Trophoblast cell (in vitro differentiated cells and primary cell): ENCODE measurements at regions not wholly inside any gene's neighbourhood (a gene's known extent, or its start where the extent isn't known, plus 50 kb on each side); places are given as distances from the start of the nearest gene placed in this dataset.

Source experiments
- DNase-seq, 2 donors: peaks; one replicate each; pipeline ENCODE4 v3.0.0-alpha.2; 2016
- H2AFZ ChIP-seq: 2 replicates; pipeline ENCODE4 v1.6.1; 2013; ENCODE audit warnings: low read length, moderate library complexity, mild to moderate bottlenecking; ENCODE audit not compliant: insufficient read depth, poor library complexity
- H2AK5ac ChIP-seq: 2 replicates; pipeline ENCODE4 v1.6.1; 2013; ENCODE audit warnings: mild to moderate bottlenecking, low read length
- H2BK120ac ChIP-seq: 2 replicates; pipeline ENCODE4 v1.6.1; 2013; ENCODE audit warnings: low read length, mild to moderate bottlenecking, moderate library complexity; ENCODE audit not compliant: insufficient read depth, poor library complexity
- H2BK12ac ChIP-seq: 2 replicates; pipeline ENCODE4 v1.6.1; 2013; ENCODE audit warnings: mild to moderate bottlenecking, low read length, moderate library complexity
- H2BK5ac ChIP-seq: 2 replicates; pipeline ENCODE4 v1.6.1; 2013; ENCODE audit warnings: low read length, low read depth, moderate library complexity, mild to moderate bottlenecking; ENCODE audit not compliant: poor library complexity
- H3K14ac ChIP-seq: 2 replicates; pipeline ENCODE4 v1.6.1; 2013; ENCODE audit warnings: mild to moderate bottlenecking, low read length
- H3K18ac ChIP-seq: 2 replicates; pipeline ENCODE4 v1.6.1; 2013; ENCODE audit warnings: mild to moderate bottlenecking, low read length
- H3K23ac ChIP-seq: 2 replicates; pipeline ENCODE4 v1.6.1; 2013; ENCODE audit warnings: low read length
- H3K27ac ChIP-seq: 2 replicates; pipeline ENCODE4 v1.5.1; 2013; ENCODE audit warnings: low read depth, mild to moderate bottlenecking, inconsistent platforms, low read length, moderate library complexity
- H3K27me3 ChIP-seq: 2 replicates; pipeline ENCODE4 v1.6.1; 2013; ENCODE audit warnings: inconsistent platforms, mild to moderate bottlenecking, low read length, moderate library complexity; ENCODE audit not compliant: insufficient read depth
- H3K36me3 ChIP-seq, 2 experiments: 1 replicate in 1 of 2; 2 replicates in 1 of 2; pipeline ENCODE4 v1.6.1; 2013; ENCODE audit warnings: low read length in 2 of 2, mild to moderate bottlenecking in 2 of 2, moderate library complexity in 1 of 2; ENCODE audit not compliant: insufficient read depth in 2 of 2, control insufficient read depth in 1 of 2
- H3K4ac ChIP-seq: 2 replicates; pipeline ENCODE4 v1.6.1; 2013; ENCODE audit warnings: low read depth, mild to moderate bottlenecking, low read length, moderate library complexity
- H3K4me1 ChIP-seq, 2 experiments: 1 replicate in 1 of 2; 2 replicates in 1 of 2; pipeline ENCODE4 v1.6.1; 2013; ENCODE audit warnings: low read length in 2 of 2, mild to moderate bottlenecking in 2 of 2, moderate library complexity in 1 of 2; ENCODE audit not compliant: insufficient read depth in 2 of 2, control insufficient read depth in 1 of 2
- H3K4me2 ChIP-seq: 2 replicates; pipeline ENCODE4 v1.6.1; 2013; ENCODE audit warnings: inconsistent platforms, mild to moderate bottlenecking, low read length, moderate library complexity
- H3K4me3 ChIP-seq: 2 replicates; pipeline ENCODE4 v1.5.1; 2013; ENCODE audit warnings: mild to moderate bottlenecking, low read depth, low read length, inconsistent platforms
- H3K79me1 ChIP-seq: one replicate; pipeline ENCODE4 v1.6.1; 2013; ENCODE audit warnings: low read length
- H3K79me2 ChIP-seq: 2 replicates; pipeline ENCODE4 v1.6.1; 2013; ENCODE audit warnings: low read length, mild to moderate bottlenecking; ENCODE audit not compliant: control insufficient read depth, insufficient read depth, poor library complexity
- H3K9ac ChIP-seq: 2 replicates; pipeline ENCODE4 v1.6.1; 2013; ENCODE audit warnings: mild to moderate bottlenecking, low read length
- H3K9me3 ChIP-seq: 2 replicates; pipeline ENCODE4 v1.6.1; 2013; ENCODE audit warnings: low read depth, mild to moderate bottlenecking, control low read depth, inconsistent platforms, low read length; ENCODE audit not compliant: insufficient read depth
- H4K12ac ChIP-seq: 2 replicates; pipeline ENCODE4 v1.6.1; 2013; ENCODE audit warnings: low read depth, mild to moderate bottlenecking, low read length, moderate library complexity
- H4K8ac ChIP-seq: 2 replicates; pipeline ENCODE4 v1.6.1; 2013; ENCODE audit warnings: low read depth, mild to moderate bottlenecking, low read length, moderate library complexity
- H4K91ac ChIP-seq: one replicate; pipeline ENCODE4 v1.6.1; 2013; ENCODE audit warnings: low read depth, mild to moderate bottlenecking, low read length, moderate library complexity
- WGBS: extraction: QIAGEN DNeasy Blood & Tissue Kit; methylation state at CpG from one replicate; pipeline ENCODE4 v1.1.7; 2013; ENCODE audit warnings: missing lambda C conversion rate; ENCODE audit not compliant: insufficient read length, insufficient coverage; ENCODE audit errors: extremely low coverage; 5-methylcytosine and 5-hydroxymethylcytosine counted together

- H3K23ac ChIP-seq: no peak overlapping the region
- H2AFZ ChIP-seq: no peak overlapping the region
- H3K9ac ChIP-seq: no peak overlapping the region
- H4K91ac ChIP-seq: no peak overlapping the region
- 100% methylated on average over 1 of the region's 1 CpG for WGBS
- no peaks in the 10 kb centered on the region for H3K79me1 ChIP-seq
- no peaks in the 10 kb centered on the region for H3K79me2 ChIP-seq
- no peak overlapping the region for H4K8ac ChIP-seq
- H4K12ac ChIP-seq: no peak overlapping the region
- H3K9me3 ChIP-seq: no peaks in the 10 kb centered on the region
- no peak overlapping the region for H3K4me3 ChIP-seq
- no peak overlapping the region for H3K4ac ChIP-seq
- H3K4me2 ChIP-seq: no peak overlapping the region
- H3K27ac ChIP-seq: no peak overlapping the region
- no peak overlapping the region for H2BK5ac ChIP-seq
- H2BK120ac ChIP-seq: no peak overlapping the region
- peaks cover 0 to 4% of the 10 kb centered on the region in 2 experiments for H3K4me1 ChIP-seq
- no peaks in the 10 kb centered on the region for H3K36me3 ChIP-seq
- no peaks in the 10 kb centered on the region for H3K27me3 ChIP-seq
- DNase-seq: no peak
- no peak overlapping the region for H3K18ac ChIP-seq
- H3K14ac ChIP-seq: no peak overlapping the region
- H2BK12ac ChIP-seq: no peak overlapping the region
- no peak overlapping the region for H2AK5ac ChIP-seq
These were observed 255.4 kb upstream of the DAB2 start for GRCh38 chr5:39680213-39680612.

DNA sequence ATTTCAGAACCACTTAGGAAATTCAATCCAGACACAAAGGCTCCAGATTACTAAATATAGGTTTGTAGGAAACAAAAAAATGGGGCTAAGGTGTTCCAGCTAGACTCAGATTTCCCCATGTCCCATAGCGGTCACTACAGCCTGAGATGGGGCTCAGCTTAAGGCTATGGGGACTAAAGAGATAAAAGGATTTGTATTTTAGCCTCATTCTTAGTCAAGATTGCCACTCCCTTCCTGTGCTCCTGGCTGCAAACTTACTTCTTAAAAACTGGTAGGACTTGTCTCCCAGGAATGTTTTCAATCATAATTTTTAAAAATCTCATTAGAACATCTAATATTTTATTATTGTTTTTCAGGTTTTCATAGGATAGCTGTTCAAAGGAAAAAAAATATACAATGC lies 253.8 kb upstream of the DAB2 start:
- H3K36me3 ChIP-seq: no peaks in the 10 kb centered on the region
- no peak overlapping the region for H3K4me3 ChIP-seq
- H3K18ac ChIP-seq: no peak overlapping the region
- H3K9ac ChIP-seq: no peak overlapping the region
- no peak overlapping the region for H4K91ac ChIP-seq
- H3K9me3 ChIP-seq: no peaks in the 10 kb centered on the region
- H2AFZ ChIP-seq: no peak overlapping the region
- H2BK5ac ChIP-seq: no peak overlapping the region
- H3K79me2 ChIP-seq: no peaks in the 10 kb centered on the region
- no peak for DNase-seq
- no peak overlapping the region for H3K23ac ChIP-seq
- H2BK12ac ChIP-seq: no peak overlapping the region
- H3K4me1 ChIP-seq: peaks cover 0 to 4% of the 10 kb centered on the region in 2 experiments
- H3K4me2 ChIP-seq: no peak overlapping the region
- no peaks in the 10 kb centered on the region for H3K27me3 ChIP-seq
- H3K79me1 ChIP-seq: no peaks in the 10 kb centered on the region
- no CpG with 5 or more reads among the region's 1 CpG for WGBS
- H3K14ac ChIP-seq: no peak overlapping the region
- no peak overlapping the region for H2AK5ac ChIP-seq
- no peak overlapping the region for H3K27ac ChIP-seq
- H4K8ac ChIP-seq: no peak overlapping the region
- no peak overlapping the region for H4K12ac ChIP-seq
- H3K4ac ChIP-seq: no peak overlapping the region
- no peak overlapping the region for H2BK120ac ChIP-seq

- H2BK120ac ChIP-seq: no peak overlapping the region
- no peaks in the 10 kb centered on the region for H3K79me1 ChIP-seq
- no peak overlapping the region for H2BK5ac ChIP-seq
- H3K27ac ChIP-seq: no peak overlapping the region
- H3K4me1 ChIP-seq: peaks cover 0 to 4% of the 10 kb centered on the region in 2 experiments
- H3K36me3 ChIP-seq: no peaks in the 10 kb centered on the region
- H3K14ac ChIP-seq: no peak overlapping the region
- no peak overlapping the region for H4K12ac ChIP-seq
- H3K4ac ChIP-seq: no peak overlapping the region
- no peak overlapping the region for H2AFZ ChIP-seq
- no peak overlapping the region for H4K91ac ChIP-seq
- no peak overlapping the region for H3K9ac ChIP-seq
- no peak overlapping the region for H4K8ac ChIP-seq
- H3K79me2 ChIP-seq: no peaks in the 10 kb centered on the region
- WGBS: no CpG with 5 or more reads among the region's 2 CpGs
- no peaks in the 10 kb centered on the region for H3K9me3 ChIP-seq
- no peak overlapping the region for H2AK5ac ChIP-seq
- no peak overlapping the region for H3K23ac ChIP-seq
- H3K27me3 ChIP-seq: no peaks in the 10 kb centered on the region
- no peak overlapping the region for H3K4me2 ChIP-seq
- H3K4me3 ChIP-seq: no peak overlapping the region
- H3K18ac ChIP-seq: no peak overlapping the region
- DNase-seq: no peak
- no peak overlapping the region for H2BK12ac ChIP-seq
These were observed 250.9 kb upstream of the DAB2 start for GRCh38 chr5:39675676-39676075.

DNA sequence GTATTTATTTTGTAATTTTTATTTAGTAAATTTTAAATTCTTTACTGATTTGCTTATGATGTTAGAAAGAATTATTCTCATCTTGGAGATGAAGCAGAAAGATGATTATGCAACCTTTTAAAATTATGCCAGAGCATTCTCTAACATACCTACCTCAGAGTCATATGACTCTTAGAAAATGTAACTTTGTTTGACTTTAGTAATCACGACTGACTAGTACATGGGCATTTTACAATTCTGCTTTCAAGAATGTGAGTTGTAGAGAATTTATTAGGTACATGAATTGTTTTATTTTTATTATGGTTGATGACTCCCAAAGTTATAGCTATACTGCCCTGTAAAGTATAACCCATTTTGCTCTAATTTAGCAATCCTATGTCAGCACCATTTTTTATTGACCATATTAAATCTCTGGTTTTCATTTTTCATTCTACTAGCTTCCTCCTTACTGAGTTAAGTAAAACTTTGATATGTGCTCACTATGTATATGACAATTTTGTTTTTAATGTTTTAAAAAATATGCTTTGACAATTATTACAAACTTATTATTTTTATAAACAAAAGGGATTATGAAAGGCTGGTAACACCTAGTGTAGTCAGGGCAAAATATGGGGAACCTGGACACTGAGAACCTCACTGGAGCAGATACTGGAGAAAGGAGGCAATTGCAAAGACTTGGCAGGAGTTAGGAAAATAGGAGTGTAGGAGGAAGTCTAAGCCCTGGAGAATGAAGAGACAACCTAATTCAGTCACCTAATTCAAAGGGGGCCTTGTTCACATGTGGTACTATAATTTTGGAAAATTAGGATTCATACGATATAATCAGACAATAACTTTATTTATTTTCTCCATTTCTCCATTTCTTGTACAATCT lies 249.7 kb upstream of the DAB2 start:
- Histone ChIP-seq H3K9ac (no peak overlapping the region), H3K18ac (no peak overlapping the region), H3K79me2 (no peaks in the 10 kb centered on the region), H2AFZ (no peak overlapping the region), H3K4me1 (peaks cover 0 to 4% of the 10 kb centered on the region in 2 experiments), H3K4ac (no peak overlapping the region), H3K27ac (no peak overlapping the region), H2BK120ac (no peak overlapping the region), H2BK5ac (no peak overlapping the region), H4K12ac (no peak overlapping the region), H3K27me3 (no peaks in the 10 kb centered on the region), H3K9me3 (no peaks in the 10 kb centered on the region), H4K91ac (no peak overlapping the region), H3K4me3 (no peak overlapping the region), H3K79me1 (no peaks in the 10 kb centered on the region), H3K14ac (no peak overlapping the region), H3K36me3 (no peaks in the 10 kb centered on the region), H2AK5ac (no peak overlapping the region), H2BK12ac (no peak overlapping the region), H4K8ac (no peak overlapping the region), H3K23ac (no peak overlapping the region), H3K4me2 (no peak overlapping the region)
- no peak for DNase-seq
- WGBS: no CpG with 5 or more reads among the region's 2 CpGs
